ENCODE measurements at regions not wholly inside any gene's neighbourhood (a gene's known extent, or its start where the extent isn't known, plus 50 kb on each side); places are given as distances from the start of the nearest gene placed in this dataset.
"Not testable (repeated sequence)": the region's sequence is repeated elsewhere in the genome, so short reads cannot be mapped to it uniquely, and the experiment has no call there.

- no peak for DNase-seq (ENCODE audit: low read depth, low spot score)
Observed at GRCh38 chr5:63213256-63213655, 634.6 kb downstream of the LRRC70 start.

GRCh38 chr5:63211448-63212132 is 633.0 kb downstream of the LRRC70 start:
- peak; percentile 25 for DNase-seq (ENCODE audit: low read depth, low spot score)

DNA sequence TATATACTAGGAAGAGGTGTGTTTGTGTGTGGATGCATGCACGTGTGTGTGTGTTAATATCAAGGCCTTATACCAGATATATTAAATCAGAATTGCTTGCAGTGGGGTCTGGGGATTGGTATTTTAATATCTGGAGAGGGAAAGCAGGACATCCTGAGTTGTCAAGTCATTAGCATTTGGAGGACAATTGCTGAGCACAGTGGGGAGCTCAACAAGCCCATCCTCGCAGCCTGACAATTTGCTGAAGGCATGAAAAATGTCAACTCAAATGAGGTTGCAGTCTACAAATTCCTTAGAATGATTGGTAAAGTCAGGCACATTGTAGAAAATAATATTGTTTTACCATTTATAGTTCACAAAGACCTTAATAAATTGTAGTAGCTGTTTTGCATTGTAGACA is 627.4 kb downstream of the LRRC70 start:
- DNase-seq (ENCODE audit: low read depth, low spot score) = no peak

DNA sequence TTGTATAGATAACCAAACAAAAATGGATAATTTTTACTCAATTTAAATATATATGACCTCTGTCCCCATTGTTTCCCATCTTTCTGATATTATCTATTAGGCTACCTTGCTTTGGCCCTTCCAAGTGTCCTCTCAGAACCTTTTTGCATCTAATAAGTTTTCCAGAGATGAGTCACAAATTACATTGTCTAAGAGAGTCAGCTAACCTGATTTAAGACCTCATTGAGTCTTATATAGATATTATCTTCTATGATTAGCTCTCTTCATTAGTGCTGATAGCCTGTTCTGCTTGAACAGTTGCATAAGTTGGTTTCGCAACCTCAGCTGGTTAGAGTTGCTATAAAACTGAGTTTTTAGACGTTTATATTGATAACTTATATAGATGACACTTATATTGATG is 623.1 kb downstream of the LRRC70 start:
- DNase-seq (ENCODE audit: low read depth, low spot score) = no peak

- no peak for DNase-seq (ENCODE audit: low read depth, low spot score)
Observed at GRCh38 chr5:63194126-63194525, 615.5 kb downstream of the LRRC70 start.

- DNase-seq (ENCODE audit: low read depth, low spot score) = not testable (repeated sequence)
Observed at GRCh38 chr5:63180190-63180589, 601.6 kb downstream of the LRRC70 start.

- DNase-seq (ENCODE audit: low read depth, low spot score) = no peak
Observed at GRCh38 chr5:63175850-63176249, 597.2 kb downstream of the LRRC70 start.

DNA sequence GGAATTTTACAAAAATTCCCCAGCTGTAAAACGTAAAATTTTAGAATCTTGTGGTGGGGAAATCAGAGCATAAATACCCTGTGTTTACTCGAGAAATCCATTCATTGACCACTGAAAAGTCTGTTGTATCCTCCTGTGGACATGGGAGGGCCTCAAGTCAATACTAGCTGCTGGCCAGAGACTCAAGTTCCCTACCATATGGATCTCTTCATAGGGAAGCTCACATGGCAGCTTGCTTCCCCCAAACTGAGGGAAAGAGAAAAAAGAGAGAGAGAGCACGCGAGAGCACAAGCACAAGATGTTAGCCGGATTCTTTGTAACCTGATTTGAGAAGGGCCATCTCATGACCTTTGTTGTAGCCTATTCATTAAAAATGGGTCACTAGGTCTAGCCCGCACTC is 591.9 kb downstream of the LRRC70 start:
- DNase-seq (ENCODE audit: low read depth, low spot score) = no peak

- DNase-seq (ENCODE audit: low read depth, low spot score) = no peak
Observed at GRCh38 chr5:63164838-63165535, 586.4 kb downstream of the LRRC70 start.

DNA sequence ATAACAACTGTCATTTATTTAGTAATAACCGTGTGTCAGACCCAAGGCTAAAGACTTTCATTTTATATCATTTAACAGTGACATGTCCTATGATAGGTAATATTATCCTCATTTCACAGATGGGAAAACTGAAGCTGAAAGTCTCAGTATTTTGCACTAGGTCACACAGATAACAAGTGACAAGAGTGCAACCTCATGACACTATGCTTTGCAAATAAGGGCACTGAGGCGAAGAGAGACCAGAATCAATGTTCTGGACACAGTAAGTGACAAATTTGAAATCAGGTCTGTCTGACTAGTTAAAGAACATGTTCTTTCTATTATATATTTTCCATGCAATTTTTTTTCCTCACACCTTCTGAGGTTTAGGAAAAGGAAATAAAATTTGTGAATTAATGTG is 585.7 kb downstream of the LRRC70 start:
- DNase-seq (ENCODE audit: low read depth, low spot score) = no peak

DNA sequence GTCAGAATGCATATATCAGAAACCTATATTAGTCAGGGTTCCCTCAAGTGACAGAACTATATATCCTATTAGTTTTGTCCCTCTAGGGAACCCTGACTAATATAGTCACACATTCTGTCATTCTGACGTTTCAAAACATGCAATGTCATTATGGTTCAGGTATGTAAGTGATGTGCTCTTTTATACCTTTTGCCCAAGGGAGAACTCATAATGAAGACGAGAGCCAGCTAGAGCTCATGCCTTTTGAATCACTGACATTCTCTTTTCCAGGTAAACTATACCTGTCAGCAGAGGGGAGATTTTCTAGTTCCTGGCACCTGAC is 576.7 kb downstream of the LRRC70 start:
- DNase-seq (ENCODE audit: low read depth, low spot score) = no peak

- no peak for DNase-seq (ENCODE audit: low read depth, low spot score)
Observed at GRCh38 chr5:63154476-63155309, 576.1 kb downstream of the LRRC70 start.

DNA sequence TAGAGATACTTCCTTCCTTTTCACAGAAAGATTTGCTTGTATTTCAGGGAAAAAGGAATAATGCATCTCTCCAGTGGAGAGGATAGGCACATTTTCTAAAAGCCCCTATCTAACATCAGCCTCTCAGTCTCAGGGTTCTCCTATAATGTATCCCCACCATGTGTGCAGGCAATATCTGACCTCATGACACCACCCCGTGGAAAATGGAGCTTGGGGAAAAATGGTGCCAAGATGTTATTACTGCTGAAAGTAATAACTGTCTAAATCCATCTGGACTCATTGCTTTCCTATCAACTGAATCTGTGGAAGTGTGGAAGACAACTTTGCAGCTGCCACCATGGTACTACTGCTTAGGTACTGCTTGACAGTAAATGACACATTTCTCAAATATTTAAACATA is 574.3 kb downstream of the LRRC70 start:
- no peak for DNase-seq (ENCODE audit: low read depth, low spot score)

- no peak for DNase-seq (ENCODE audit: low read depth, low spot score)
Observed at GRCh38 chr5:63145167-63145566, 566.5 kb downstream of the LRRC70 start.

GRCh38 chr5:63141591-63141990 is 563.0 kb downstream of the LRRC70 start:
- no peak for DNase-seq (ENCODE audit: low read depth, low spot score)

DNA sequence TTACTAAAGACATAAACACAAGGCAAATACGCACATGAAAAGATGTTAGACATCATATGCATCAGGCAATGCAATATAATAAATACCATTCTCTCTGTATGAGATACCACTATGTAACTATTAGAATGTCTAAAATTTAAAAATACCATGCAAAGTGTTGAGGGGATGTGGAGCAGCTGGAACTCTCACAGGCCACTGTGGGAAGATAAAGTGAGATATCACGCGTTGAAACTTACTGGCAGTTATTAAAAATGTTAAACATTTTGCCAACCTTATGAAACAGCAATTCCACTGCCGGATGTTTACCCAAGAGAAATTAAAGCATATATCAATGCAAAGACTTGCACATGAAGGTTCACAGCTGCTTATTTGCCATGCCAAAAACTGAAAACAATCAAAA is 556.7 kb downstream of the LRRC70 start:
- no peak for DNase-seq (ENCODE audit: low read depth, low spot score)

DNA sequence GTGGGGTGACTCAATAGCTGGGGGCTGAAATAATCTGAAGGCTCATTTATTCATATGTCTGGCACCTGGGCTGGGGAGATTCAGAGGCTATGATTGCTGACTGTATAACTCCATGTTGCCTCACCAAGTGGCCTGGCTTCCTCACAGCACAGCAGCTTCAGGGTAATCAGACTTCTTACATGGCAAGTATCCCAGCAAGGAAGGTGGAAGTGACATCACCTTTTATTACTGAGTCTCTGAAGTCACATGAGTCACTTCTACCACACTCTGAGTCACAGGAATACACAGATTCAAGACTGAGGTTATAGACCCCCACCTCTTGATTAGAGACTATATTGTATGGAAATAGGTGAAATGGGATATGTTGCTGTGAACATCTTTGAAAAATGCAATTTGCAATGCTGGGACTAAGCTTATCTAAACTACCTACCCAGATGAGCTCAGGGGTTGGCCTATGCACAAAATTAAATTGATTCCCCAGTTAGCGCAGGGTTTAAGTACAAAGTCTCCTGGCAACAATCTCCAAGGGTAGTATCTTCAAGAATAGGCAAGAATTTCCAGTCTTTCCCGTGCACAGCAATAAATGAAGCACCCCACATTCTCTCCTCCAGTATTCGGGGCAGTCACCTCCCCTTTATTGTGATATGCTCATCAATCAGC is 553.1 kb downstream of the LRRC70 start:
- peak; percentile 86 for DNase-seq (ENCODE audit: low read depth, low spot score)

GRCh38 chr5:63128761-63129160 is 550.1 kb downstream of the LRRC70 start:
- no peak for DNase-seq (ENCODE audit: low read depth, low spot score)

GRCh38 chr5:63128018-63128417 is 549.4 kb downstream of the LRRC70 start:
- no peak for DNase-seq (ENCODE audit: low read depth, low spot score)

DNA sequence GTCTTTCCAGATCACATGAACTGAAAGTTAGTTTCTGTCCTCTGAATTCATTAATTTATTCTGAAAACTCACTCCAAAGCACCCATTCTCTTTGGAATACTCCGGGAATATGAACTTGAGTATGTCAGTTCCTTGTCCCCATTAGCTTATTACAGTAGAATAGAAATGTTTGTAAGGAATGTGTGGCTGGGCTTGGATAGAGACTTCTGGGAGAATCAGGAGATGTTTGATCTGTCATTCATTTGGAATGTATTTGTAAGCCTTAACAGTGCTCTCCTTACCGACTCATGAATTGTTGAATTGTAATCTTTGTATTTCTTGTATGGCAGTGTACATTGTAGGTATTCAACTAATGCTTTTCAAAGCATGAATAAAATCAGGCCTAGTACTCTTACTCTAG is 548.4 kb downstream of the LRRC70 start:
- DNase-seq (ENCODE audit: low read depth, low spot score) = peak; percentile 76

DNA sequence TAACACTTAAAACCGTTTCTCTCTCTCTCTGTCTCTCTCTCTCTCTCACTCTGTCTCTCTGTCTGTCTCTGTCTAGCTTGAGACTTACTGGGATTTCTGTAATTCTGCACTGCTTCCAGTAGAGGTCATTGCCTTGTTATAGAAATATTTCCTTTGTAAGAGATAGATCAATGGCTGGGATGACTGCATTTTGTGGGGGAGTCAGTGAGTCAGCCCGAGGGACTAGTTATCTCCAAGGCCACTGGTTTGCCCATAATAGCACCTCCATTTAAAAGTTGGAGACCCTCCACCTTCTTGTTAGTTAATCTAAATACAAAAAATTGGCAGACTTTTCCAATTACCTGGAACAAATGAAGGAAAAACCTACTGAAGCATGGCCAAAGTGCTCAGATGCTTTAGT is 547.2 kb downstream of the LRRC70 start:
- DNase-seq (ENCODE audit: low read depth, low spot score) = peak; percentile 77

DNA sequence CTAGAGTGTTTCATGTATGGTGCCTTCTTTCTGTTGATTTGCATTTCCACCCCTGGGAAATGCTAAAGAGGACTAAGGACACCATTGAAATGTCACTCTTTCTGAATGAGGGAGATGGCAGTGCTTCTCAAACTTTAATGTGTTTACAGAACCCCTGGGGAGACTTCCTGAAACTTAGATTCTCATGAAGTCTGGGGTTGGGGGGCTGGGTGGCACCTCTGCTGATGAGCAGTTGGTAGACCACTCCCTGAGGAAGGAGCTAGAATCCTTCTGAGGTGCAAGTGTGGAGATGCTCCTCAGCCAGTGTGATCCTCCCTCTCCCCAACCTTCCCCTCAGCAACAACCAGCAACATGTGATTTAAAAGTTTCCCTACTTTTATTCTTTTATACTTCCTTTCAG is 546.8 kb downstream of the LRRC70 start:
- DNase-seq (ENCODE audit: low read depth, low spot score) = no peak

Data from astrocyte of the hippocampus (primary cell).